ENCODE measurements at regions not wholly inside any gene's neighbourhood (a gene's known extent, or its start where the extent isn't known, plus 50 kb on each side); places are given as distances from the start of the nearest gene placed in this dataset.

GRCh38 chr6:113522376-113522775, 334.8 kb upstream of the MARCKS start:
- no peak for TF ChIP-seq POLR2A (IDR thresholded peaks at IDR 0.05)
- TF ChIP-seq, protein P1, sequence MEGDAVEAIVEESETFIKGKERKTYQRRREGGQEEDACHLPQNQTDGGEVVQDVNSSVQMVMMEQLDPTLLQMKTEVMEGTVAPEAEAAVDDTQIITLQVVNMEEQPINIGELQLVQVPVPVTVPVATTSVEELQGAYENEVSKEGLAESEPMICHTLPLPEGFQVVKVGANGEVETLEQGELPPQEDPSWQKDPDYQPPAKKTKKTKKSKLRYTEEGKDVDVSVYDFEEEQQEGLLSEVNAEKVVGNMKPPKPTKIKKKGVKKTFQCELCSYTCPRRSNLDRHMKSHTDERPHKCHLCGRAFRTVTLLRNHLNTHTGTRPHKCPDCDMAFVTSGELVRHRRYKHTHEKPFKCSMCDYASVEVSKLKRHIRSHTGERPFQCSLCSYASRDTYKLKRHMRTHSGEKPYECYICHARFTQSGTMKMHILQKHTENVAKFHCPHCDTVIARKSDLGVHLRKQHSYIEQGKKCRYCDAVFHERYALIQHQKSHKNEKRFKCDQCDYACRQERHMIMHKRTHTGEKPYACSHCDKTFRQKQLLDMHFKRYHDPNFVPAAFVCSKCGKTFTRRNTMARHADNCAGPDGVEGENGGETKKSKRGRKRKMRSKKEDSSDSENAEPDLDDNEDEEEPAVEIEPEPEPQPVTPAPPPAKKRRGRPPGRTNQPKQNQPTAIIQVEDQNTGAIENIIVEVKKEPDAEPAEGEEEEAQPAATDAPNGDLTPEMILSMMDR (IDR thresholded peaks at IDR 0.05): no peak

All from esophagus squamous epithelium (tissue), 4 donors.